K562 (cell line): ENCODE measurements at regions not wholly inside any gene's neighbourhood (a gene's known extent, or its start where the extent isn't known, plus 50 kb on each side); places are given as distances from the start of the nearest gene placed in this dataset.

Source experiments
- CHD7 ChIP-seq: fragments of 200-600 bp; sonication (generic); IDR thresholded peaks from one replicate; pipeline ENCODE4 v1.6.1; 2012; ENCODE audit warnings: mild to moderate bottlenecking, low read depth, low read length, inconsistent platforms
- EZH2 ChIP-seq: IDR thresholded peaks from 2 replicates; pipeline ENCODE4 v1.6.1; 2012; ENCODE audit warnings: low read depth, mild to moderate bottlenecking, inconsistent platforms, low read length, borderline replicate concordance
- KLF16 ChIP-seq: IDR thresholded peaks from 2 replicates; pipeline ENCODE4 v1.6.1; 2016; ENCODE audit warnings: antibody characterized with exemption
- MCM2 ChIP-seq: fragments of 450-650 bp; IDR thresholded peaks from 2 replicates; pipeline ENCODE4 v1.6.1; 2017; ENCODE audit warnings: low read depth, mild to moderate bottlenecking
- RBBP5 ChIP-seq: fragments of 200-600 bp; sonication (generic); IDR thresholded peaks from 2 replicates; pipeline ENCODE4 v1.6.1; 2012; ENCODE audit warnings: borderline replicate concordance, mild to moderate bottlenecking, low read length, control low read depth, inconsistent platforms; ENCODE audit not compliant: insufficient read depth, poor library complexity, severe bottlenecking
- RBM22 ChIP-seq: fragments of 200-400 bp; formaldehyde crosslinking; IDR thresholded peaks from 2 replicates; pipeline ENCODE4 v1.6.1; 2018; ENCODE audit warnings: low read length, low read depth; ENCODE audit not compliant: poor library complexity, severe bottlenecking
- ZNF561 ChIP-seq: fragments of 450-650 bp; formaldehyde crosslinking; conservative IDR thresholded peaks from 2 replicates; pipeline ENCODE4 v1.4.0; 2020; ENCODE audit warnings: mild to moderate bottlenecking, moderate library complexity
- TF ChIP-seq, protein P1 (sequence below), 2 experiments: fragments of 450-650 bp in 1 of 2; sonication (generic) in 1 of 2; formaldehyde crosslinking in 1 of 2; IDR thresholded peaks; 2 replicates each; pipeline versions ENCODE4 v1.7.1 to v1.9.0; 2016 to 2022; ENCODE audit warnings: inconsistent platforms in 1 of 2, mild to moderate bottlenecking in 1 of 2, missing genetic modification reagents in 1 of 2

DNA sequence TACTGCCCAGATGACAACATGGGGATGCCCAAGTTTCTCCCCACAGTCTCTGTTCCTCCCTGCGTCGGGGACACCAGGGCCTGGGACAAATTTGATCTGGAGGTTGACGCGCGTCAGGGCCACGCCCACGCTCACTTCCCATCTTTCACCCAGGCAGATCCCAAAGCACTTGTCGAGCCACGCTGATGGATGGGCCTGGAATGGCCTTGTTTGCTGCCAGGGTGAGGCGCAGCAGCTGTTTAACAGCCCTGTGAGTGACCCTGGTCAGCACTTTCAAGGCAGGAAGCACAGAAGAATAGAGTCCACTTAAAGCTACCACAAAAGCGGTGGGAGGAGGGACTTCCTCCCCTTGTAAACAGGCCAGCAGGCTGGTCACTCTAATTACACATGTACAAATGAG is 324.7 kb upstream of the JARID2 start (continued):
- TF ChIP-seq, protein P1, sequence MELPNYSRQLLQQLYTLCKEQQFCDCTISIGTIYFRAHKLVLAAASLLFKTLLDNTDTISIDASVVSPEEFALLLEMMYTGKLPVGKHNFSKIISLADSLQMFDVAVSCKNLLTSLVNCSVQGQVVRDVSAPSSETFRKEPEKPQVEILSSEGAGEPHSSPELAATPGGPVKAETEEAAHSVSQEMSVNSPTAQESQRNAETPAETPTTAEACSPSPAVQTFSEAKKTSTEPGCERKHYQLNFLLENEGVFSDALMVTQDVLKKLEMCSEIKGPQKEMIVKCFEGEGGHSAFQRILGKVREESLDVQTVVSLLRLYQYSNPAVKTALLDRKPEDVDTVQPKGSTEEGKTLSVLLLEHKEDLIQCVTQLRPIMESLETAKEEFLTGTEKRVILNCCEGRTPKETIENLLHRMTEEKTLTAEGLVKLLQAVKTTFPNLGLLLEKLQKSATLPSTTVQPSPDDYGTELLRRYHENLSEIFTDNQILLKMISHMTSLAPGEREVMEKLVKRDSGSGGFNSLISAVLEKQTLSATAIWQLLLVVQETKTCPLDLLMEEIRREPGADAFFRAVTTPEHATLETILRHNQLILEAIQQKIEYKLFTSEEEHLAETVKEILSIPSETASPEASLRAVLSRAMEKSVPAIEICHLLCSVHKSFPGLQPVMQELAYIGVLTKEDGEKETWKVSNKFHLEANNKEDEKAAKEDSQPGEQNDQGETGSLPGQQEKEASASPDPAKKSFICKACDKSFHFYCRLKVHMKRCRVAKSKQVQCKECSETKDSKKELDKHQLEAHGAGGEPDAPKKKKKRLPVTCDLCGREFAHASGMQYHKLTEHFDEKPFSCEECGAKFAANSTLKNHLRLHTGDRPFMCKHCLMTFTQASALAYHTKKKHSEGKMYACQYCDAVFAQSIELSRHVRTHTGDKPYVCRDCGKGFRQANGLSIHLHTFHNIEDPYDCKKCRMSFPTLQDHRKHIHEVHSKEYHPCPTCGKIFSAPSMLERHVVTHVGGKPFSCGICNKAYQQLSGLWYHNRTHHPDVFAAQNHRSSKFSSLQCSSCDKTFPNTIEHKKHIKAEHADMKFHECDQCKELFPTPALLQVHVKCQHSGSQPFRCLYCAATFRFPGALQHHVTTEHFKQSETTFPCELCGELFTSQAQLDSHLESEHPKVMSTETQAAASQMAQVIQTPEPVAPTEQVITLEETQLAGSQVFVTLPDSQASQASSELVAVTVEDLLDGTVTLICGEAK (IDR thresholded peaks at IDR 0.05), result no peak
- TF ChIP-seq, protein P1 (CRISPR knock-in tag; IDR thresholded peaks at IDR 0.05), result no peak
- TF ChIP-seq CHD7, result no peak
- TF ChIP-seq RBBP5, result no peak
- no peak for TF ChIP-seq KLF16
- TF ChIP-seq RBM22, result no peak
- TF ChIP-seq EZH2, result no peak
- no peak for TF ChIP-seq MCM2
- TF ChIP-seq ZNF561 (CRISPR knock-in tag), result no peak
